ENCODE measurements at regions not wholly inside any gene's neighbourhood (a gene's known extent, or its start where the extent isn't known, plus 50 kb on each side); places are given as distances from the start of the nearest gene placed in this dataset.

GRCh38 chr7:375321-375831 is 85.4 kb downstream of the FOXL3 start:
- in situ Hi-C loops (cut with HindIII; ENCODE audit: low sequenced_read_pairs), result no loop called here
- TF ChIP-seq CTCF (IDR thresholded peaks at IDR 0.05; ENCODE audit: low read depth, low read length), result no peak
- H3K4me3 ChIP-seq (ENCODE audit: low read depth, low read length), result no peak overlapping the region
- no peak for DNase-seq (ENCODE audit: low read depth, low spot score)

- no peak for DNase-seq (ENCODE audit: low read depth, low spot score)
- TF ChIP-seq CTCF (IDR thresholded peaks at IDR 0.05; ENCODE audit: low read depth, low read length), result no peak
- in situ Hi-C loops (cut with HindIII; ENCODE audit: low sequenced_read_pairs), result no loop called here
- H3K4me3 ChIP-seq (ENCODE audit: low read depth, low read length), result no peak overlapping the region
Measured at GRCh38 chr7:375901-376305, 85.9 kb downstream of the FOXL3 start.

GRCh38 chr7:376306-377079 is 86.5 kb downstream of the FOXL3 start:
- H3K4me3 ChIP-seq (ENCODE audit: low read depth, low read length), result no peak overlapping the region
- DNase-seq (ENCODE audit: low read depth, low spot score), result no peak
- in situ Hi-C loops (cut with HindIII; ENCODE audit: low sequenced_read_pairs), result no loop called here

GRCh38 chr7:377080-378040 is 87.4 kb downstream of the FOXL3 start:
- no peak for TF ChIP-seq CTCF (IDR thresholded peaks at IDR 0.05; ENCODE audit: low read depth, low read length)
- no peak overlapping the region for H3K4me3 ChIP-seq (ENCODE audit: low read depth, low read length)
- in situ Hi-C loops (cut with HindIII; ENCODE audit: low sequenced_read_pairs), result no loop called here
- DNase-seq (ENCODE audit: low read depth, low spot score), result no peak

More at GRCh38 chr7:376306-377079, 86.5 kb downstream of the FOXL3 start:
- no peak for TF ChIP-seq CTCF (IDR thresholded peaks at IDR 0.05; ENCODE audit: low read depth, low read length)

- H3K4me3 ChIP-seq (ENCODE audit: low read depth, low read length), result no peak overlapping the region
- no peak for DNase-seq (ENCODE audit: low read depth, low spot score)
- no peak for TF ChIP-seq CTCF (IDR thresholded peaks at IDR 0.05; ENCODE audit: low read depth, low read length)
- in situ Hi-C loops (cut with HindIII; ENCODE audit: low sequenced_read_pairs), result no loop called here
Measured at GRCh38 chr7:378041-378420, 88.1 kb downstream of the FOXL3 start.

GRCh38 chr7:378551-379455 is 88.8 kb downstream of the FOXL3 start:
- in situ Hi-C loops (cut with HindIII; ENCODE audit: low sequenced_read_pairs), result no loop called here
- no peak for DNase-seq (ENCODE audit: low read depth, low spot score)
- TF ChIP-seq CTCF (IDR thresholded peaks at IDR 0.05; ENCODE audit: low read depth, low read length), result no peak
- H3K4me3 ChIP-seq (ENCODE audit: low read depth, low read length), result no peak overlapping the region

Measured in astrocyte of the spinal cord (primary cell).